ENCODE measurements at regions not wholly inside any gene's neighbourhood (a gene's known extent, or its start where the extent isn't known, plus 50 kb on each side); places are given as distances from the start of the nearest gene placed in this dataset.

GRCh38 chr3:24917908-24918307 is 423.3 kb upstream of the THRB start:
- TF ChIP-seq POLR2AphosphoS5 (IDR thresholded peaks at IDR 0.05; ENCODE audit: low read depth) (no peak), CTCF (IDR thresholded peaks at IDR 0.05; ENCODE audit: insufficient read depth, low read length) (no peak), REST (IDR thresholded peaks at IDR 0.05; ENCODE audit: insufficient replicate concordance, low read depth) (no peak), SPI1 (IDR thresholded peaks at IDR 0.05; ENCODE audit: borderline replicate concordance, low read depth) (no peak)
